ENCODE measurements at regions not wholly inside any gene's neighbourhood (a gene's known extent, or its start where the extent isn't known, plus 50 kb on each side); places are given as distances from the start of the nearest gene placed in this dataset.

DNA sequence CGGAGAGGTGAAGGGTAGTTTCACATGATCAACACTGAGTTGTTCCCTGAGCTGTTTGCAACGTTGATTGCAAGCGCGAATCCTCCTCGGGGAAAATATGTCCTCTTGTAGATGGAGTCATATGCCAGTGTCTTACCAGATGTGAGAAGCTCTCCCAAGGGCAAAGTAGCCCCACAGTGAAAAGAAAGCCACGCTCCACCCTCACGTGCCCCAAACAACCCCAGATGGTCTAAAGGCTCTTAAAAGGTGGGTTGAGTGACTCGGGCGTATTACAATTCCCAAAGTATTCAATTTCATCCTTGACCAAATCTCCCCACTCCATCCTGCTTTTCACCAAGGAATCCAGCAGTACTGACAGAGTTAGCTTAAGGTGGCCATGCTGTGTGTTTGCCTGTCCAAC lies 332.1 kb upstream of the SOX11 start:
- Histone ChIP-seq H3K36me3 (ENCODE audit: insufficient read depth, low read length) (no peaks in the 10 kb centered on the region), H2AFZ (ENCODE audit: low read length) (no peak overlapping the region), H3F3A (ENCODE audit: low read depth) (no peaks in the 10 kb centered on the region), H3K9ac (ENCODE audit: low read depth, low read length, poor library complexity, severe bottlenecking) (no peak overlapping the region), H3K4me1 (ENCODE audit: insufficient read depth, low read length, poor library complexity, severe bottlenecking) (no peaks in the 10 kb centered on the region), H3K27me3 (ENCODE audit: insufficient read depth, low read length, poor library complexity, severe bottlenecking) (no peaks in the 10 kb centered on the region), H3K4me3 (ENCODE audit: low read length, poor library complexity, severe bottlenecking) (no peak overlapping the region), H3K79me2 (ENCODE audit: insufficient read depth, low read length) (no peaks in the 10 kb centered on the region), H3K9me2 (replicated peaks; ENCODE audit: low read depth, low read length) (no peaks in the 10 kb centered on the region), H3K4me2 (ENCODE audit: low read depth, low read length, poor library complexity, severe bottlenecking) (no peak overlapping the region), H3K9me3 (ENCODE audit: insufficient read depth, low read depth, low read length) (no peaks in the 10 kb centered on the region), H4K20me1 (ENCODE audit: insufficient read depth, low read length, poor library complexity, severe bottlenecking) (no peaks in the 10 kb centered on the region)
- TF ChIP-seq EZH2phosphoT487 (IDR thresholded peaks at IDR 0.05; ENCODE audit: borderline replicate concordance): no peak
- TF ChIP-seq, protein P1, sequence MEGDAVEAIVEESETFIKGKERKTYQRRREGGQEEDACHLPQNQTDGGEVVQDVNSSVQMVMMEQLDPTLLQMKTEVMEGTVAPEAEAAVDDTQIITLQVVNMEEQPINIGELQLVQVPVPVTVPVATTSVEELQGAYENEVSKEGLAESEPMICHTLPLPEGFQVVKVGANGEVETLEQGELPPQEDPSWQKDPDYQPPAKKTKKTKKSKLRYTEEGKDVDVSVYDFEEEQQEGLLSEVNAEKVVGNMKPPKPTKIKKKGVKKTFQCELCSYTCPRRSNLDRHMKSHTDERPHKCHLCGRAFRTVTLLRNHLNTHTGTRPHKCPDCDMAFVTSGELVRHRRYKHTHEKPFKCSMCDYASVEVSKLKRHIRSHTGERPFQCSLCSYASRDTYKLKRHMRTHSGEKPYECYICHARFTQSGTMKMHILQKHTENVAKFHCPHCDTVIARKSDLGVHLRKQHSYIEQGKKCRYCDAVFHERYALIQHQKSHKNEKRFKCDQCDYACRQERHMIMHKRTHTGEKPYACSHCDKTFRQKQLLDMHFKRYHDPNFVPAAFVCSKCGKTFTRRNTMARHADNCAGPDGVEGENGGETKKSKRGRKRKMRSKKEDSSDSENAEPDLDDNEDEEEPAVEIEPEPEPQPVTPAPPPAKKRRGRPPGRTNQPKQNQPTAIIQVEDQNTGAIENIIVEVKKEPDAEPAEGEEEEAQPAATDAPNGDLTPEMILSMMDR (conservative IDR thresholded peaks at IDR 0.05; ENCODE audit: low read length): no peak

- Histone ChIP-seq H3K4me1 (ENCODE audit: insufficient read depth, low read length, poor library complexity, severe bottlenecking) (no peaks in the 10 kb centered on the region), H3F3A (ENCODE audit: low read depth) (no peaks in the 10 kb centered on the region), H3K4me2 (ENCODE audit: low read depth, low read length, poor library complexity, severe bottlenecking) (no peak overlapping the region), H4K20me1 (ENCODE audit: insufficient read depth, low read length, poor library complexity, severe bottlenecking) (no peaks in the 10 kb centered on the region), H3K79me2 (ENCODE audit: insufficient read depth, low read length) (no peaks in the 10 kb centered on the region), H3K9ac (ENCODE audit: low read depth, low read length, poor library complexity, severe bottlenecking) (no peak overlapping the region), H3K36me3 (ENCODE audit: insufficient read depth, low read length) (no peaks in the 10 kb centered on the region), H3K9me2 (replicated peaks; ENCODE audit: low read depth, low read length) (no peaks in the 10 kb centered on the region), H3K9me3 (ENCODE audit: insufficient read depth, low read depth, low read length) (no peaks in the 10 kb centered on the region), H2AFZ (ENCODE audit: low read length) (no peak overlapping the region), H3K4me3 (ENCODE audit: low read length, poor library complexity, severe bottlenecking) (no peak overlapping the region), H3K27me3 (ENCODE audit: insufficient read depth, low read length, poor library complexity, severe bottlenecking) (no peaks in the 10 kb centered on the region)
- TF ChIP-seq, protein P1 (conservative IDR thresholded peaks at IDR 0.05; ENCODE audit: low read length): no peak
- TF ChIP-seq EZH2phosphoT487 (IDR thresholded peaks at IDR 0.05; ENCODE audit: borderline replicate concordance): no peak
Measured at GRCh38 chr2:5364361-5364760, 327.8 kb upstream of the SOX11 start.

DNA sequence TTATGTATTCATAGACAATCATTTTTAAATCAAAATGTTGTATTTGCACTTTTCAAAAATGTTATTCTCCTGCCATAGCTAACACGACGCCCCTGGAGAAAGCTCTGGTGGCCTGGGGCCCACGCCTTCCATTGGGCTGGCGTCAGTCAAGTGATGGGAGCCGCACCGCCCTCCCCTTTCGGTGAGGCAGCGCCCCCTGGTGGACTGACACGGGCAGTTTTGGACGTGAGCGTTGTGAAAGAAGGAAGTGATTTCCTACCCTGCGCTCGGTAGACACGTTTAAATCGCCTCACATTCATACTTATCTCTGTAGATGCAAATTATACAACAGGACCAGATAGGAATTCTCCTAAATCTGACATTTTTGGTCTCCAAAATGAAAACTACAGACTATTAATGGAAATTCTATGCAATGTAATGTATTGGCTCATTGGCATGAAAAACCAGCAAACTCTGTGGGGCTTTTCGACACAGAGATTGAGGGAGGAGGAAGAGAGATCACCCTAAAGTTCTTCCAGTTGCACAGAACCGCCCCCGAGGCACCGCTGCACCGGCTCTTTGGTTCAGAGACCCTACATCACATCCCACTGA lies 326.2 kb upstream of the SOX11 start:
- Histone ChIP-seq H3K9me2 (replicated peaks; ENCODE audit: low read depth, low read length) (no peaks in the 10 kb centered on the region), H2AFZ (ENCODE audit: low read length) (no peak overlapping the region), H3F3A (ENCODE audit: low read depth) (no peaks in the 10 kb centered on the region), H3K4me3 (ENCODE audit: low read length, poor library complexity, severe bottlenecking) (no peak overlapping the region), H3K36me3 (ENCODE audit: insufficient read depth, low read length) (no peaks in the 10 kb centered on the region), H4K20me1 (ENCODE audit: insufficient read depth, low read length, poor library complexity, severe bottlenecking) (no peaks in the 10 kb centered on the region), H3K4me1 (ENCODE audit: insufficient read depth, low read length, poor library complexity, severe bottlenecking) (no peaks in the 10 kb centered on the region), H3K4me2 (ENCODE audit: low read depth, low read length, poor library complexity, severe bottlenecking) (no peak overlapping the region), H3K79me2 (ENCODE audit: insufficient read depth, low read length) (no peaks in the 10 kb centered on the region), H3K9ac (ENCODE audit: low read depth, low read length, poor library complexity, severe bottlenecking) (no peak overlapping the region), H3K27me3 (ENCODE audit: insufficient read depth, low read length, poor library complexity, severe bottlenecking) (no peaks in the 10 kb centered on the region), H3K9me3 (ENCODE audit: insufficient read depth, low read depth, low read length) (no peaks in the 10 kb centered on the region)
- no peak for TF ChIP-seq EZH2phosphoT487 (IDR thresholded peaks at IDR 0.05; ENCODE audit: borderline replicate concordance)
- TF ChIP-seq, protein P1 (conservative IDR thresholded peaks at IDR 0.05; ENCODE audit: low read length): peak; percentile 72
